ENCODE measurements at regions not wholly inside any gene's neighbourhood (a gene's known extent, or its start where the extent isn't known, plus 50 kb on each side); places are given as distances from the start of the nearest gene placed in this dataset.
"Not testable (repeated sequence)": the region's sequence is repeated elsewhere in the genome, so short reads cannot be mapped to it uniquely, and the experiment has no call there.

GRCh38 chr4:45475548-45475947, 648.3 kb downstream of the GABRG1 start:
- no peak overlapping the region for H3K27ac ChIP-seq
- H3K4me3 ChIP-seq (ENCODE audit: low read depth, low read length): no peak overlapping the region
- H3K36me3 ChIP-seq (replicated peaks): no peaks in the 10 kb centered on the region
- TF ChIP-seq, protein P1, sequence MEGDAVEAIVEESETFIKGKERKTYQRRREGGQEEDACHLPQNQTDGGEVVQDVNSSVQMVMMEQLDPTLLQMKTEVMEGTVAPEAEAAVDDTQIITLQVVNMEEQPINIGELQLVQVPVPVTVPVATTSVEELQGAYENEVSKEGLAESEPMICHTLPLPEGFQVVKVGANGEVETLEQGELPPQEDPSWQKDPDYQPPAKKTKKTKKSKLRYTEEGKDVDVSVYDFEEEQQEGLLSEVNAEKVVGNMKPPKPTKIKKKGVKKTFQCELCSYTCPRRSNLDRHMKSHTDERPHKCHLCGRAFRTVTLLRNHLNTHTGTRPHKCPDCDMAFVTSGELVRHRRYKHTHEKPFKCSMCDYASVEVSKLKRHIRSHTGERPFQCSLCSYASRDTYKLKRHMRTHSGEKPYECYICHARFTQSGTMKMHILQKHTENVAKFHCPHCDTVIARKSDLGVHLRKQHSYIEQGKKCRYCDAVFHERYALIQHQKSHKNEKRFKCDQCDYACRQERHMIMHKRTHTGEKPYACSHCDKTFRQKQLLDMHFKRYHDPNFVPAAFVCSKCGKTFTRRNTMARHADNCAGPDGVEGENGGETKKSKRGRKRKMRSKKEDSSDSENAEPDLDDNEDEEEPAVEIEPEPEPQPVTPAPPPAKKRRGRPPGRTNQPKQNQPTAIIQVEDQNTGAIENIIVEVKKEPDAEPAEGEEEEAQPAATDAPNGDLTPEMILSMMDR (IDR thresholded peaks at IDR 0.05; ENCODE audit: low read depth, low read length, missing control alignments): no peak
- H3K27me3 ChIP-seq (replicated peaks): no peaks in the 10 kb centered on the region
- no peak for DNase-seq
- in situ Hi-C loops (cut with HindIII; ENCODE audit: low pct_ligation_motif_present, low sequenced_read_pairs): no loop called here

DNA sequence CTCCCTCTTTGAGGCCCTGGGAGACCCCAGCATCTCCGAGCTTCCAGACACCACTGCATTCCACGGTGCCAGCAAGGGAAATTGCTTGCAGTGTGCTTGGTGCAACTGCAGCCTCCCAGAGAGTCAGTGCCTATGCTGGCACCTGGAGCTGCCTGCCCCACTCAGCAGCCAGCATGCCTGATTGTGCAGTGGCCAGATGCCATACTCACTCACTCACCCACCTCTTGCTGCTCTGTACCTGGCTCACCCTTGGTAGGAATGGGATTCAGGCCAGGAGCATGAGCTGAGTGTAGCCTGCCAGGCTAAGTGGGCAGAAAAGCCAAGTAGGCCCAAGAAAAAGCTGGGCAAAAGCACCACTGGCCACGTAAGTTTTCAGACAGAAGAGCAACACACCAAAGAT, 651.4 kb downstream of the GABRG1 start:
- in situ Hi-C loops (cut with HindIII; ENCODE audit: low pct_ligation_motif_present, low sequenced_read_pairs): no loop called here
- Histone ChIP-seq H3K36me3 (replicated peaks) (no peaks in the 10 kb centered on the region), H3K27ac (no peak overlapping the region), H3K27me3 (replicated peaks) (no peaks in the 10 kb centered on the region), H3K4me3 (ENCODE audit: low read depth, low read length) (no peak overlapping the region)
- no peak for DNase-seq
- TF ChIP-seq, protein P1 (IDR thresholded peaks at IDR 0.05; ENCODE audit: low read depth, low read length, missing control alignments): no peak

GRCh38 chr4:45471335-45471734, 652.5 kb downstream of the GABRG1 start:
- H3K36me3 ChIP-seq (replicated peaks): no peaks in the 10 kb centered on the region
- no peak for DNase-seq
- H3K4me3 ChIP-seq (ENCODE audit: low read depth, low read length): no peak overlapping the region
- in situ Hi-C loops (cut with HindIII; ENCODE audit: low pct_ligation_motif_present, low sequenced_read_pairs): no loop called here
- no peaks in the 10 kb centered on the region for H3K27me3 ChIP-seq (replicated peaks)
- TF ChIP-seq, protein P1 (IDR thresholded peaks at IDR 0.05; ENCODE audit: low read depth, low read length, missing control alignments): no peak
- no peak overlapping the region for H3K27ac ChIP-seq

DNA sequence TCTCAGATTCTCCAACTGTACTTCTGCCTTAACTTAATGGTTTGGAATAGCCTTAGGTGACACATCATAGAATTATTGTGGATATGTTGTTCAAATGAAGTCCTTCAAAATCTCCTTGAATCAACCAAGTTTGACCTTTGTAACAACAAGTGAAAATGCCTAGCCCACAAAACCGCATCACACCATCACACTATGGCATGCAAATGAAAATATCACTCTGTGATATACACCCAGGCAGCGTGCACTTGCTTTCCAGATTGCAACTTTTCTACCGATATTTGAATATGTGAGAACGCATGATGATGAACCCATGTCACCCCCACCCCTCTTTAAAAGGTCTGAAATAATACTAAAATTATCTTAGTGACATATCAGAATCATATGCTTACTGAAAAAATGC, 656.7 kb downstream of the GABRG1 start:
- Histone ChIP-seq H3K27ac (no peak overlapping the region), H3K27me3 (replicated peaks) (no peaks in the 10 kb centered on the region), H3K36me3 (replicated peaks) (no peaks in the 10 kb centered on the region), H3K4me3 (ENCODE audit: low read depth, low read length) (no peak overlapping the region)
- TF ChIP-seq, protein P1 (IDR thresholded peaks at IDR 0.05; ENCODE audit: low read depth, low read length, missing control alignments): no peak
- in situ Hi-C loops (cut with HindIII; ENCODE audit: low pct_ligation_motif_present, low sequenced_read_pairs): no loop called here
- DNase-seq: no peak

- in situ Hi-C loops (cut with HindIII; ENCODE audit: low pct_ligation_motif_present, low sequenced_read_pairs); H3K36me3 ChIP-seq (replicated peaks); H3K27me3 ChIP-seq (replicated peaks); DNase-seq; H3K4me3 ChIP-seq (ENCODE audit: low read depth, low read length); H3K27ac ChIP-seq: not testable (repeated sequence)
Observed at GRCh38 chr4:45460157-45460556, 663.7 kb downstream of the GABRG1 start.

- Histone ChIP-seq H3K36me3 (replicated peaks) (no peaks in the 10 kb centered on the region), H3K27ac (no peak overlapping the region), H3K27me3 (replicated peaks) (no peaks in the 10 kb centered on the region), H3K4me3 (ENCODE audit: low read depth, low read length) (no peak overlapping the region)
- TF ChIP-seq, protein P1 (IDR thresholded peaks at IDR 0.05; ENCODE audit: low read depth, low read length, missing control alignments): no peak
- in situ Hi-C loops (cut with HindIII; ENCODE audit: low pct_ligation_motif_present, low sequenced_read_pairs): no loop called here
- no peak for DNase-seq
Observed at GRCh38 chr4:45455217-45455616, 668.6 kb downstream of the GABRG1 start.

Measured in brain microvascular endothelial cell (primary cell).